GOT3 (cell line): ENCODE measurements at regions not wholly inside any gene's neighbourhood (a gene's known extent, or its start where the extent isn't known, plus 50 kb on each side); places are given as distances from the start of the nearest gene placed in this dataset.
"Not testable (repeated sequence)": the region's sequence is repeated elsewhere in the genome, so short reads cannot be mapped to it uniquely, and the experiment has no call there.

Experiments
- DNase-seq: peaks from one replicate; lab custom pipeline; 2025; ENCODE audit warnings: mixed read lengths; lab: John Stamatoyannopoulos, UW

DNA sequence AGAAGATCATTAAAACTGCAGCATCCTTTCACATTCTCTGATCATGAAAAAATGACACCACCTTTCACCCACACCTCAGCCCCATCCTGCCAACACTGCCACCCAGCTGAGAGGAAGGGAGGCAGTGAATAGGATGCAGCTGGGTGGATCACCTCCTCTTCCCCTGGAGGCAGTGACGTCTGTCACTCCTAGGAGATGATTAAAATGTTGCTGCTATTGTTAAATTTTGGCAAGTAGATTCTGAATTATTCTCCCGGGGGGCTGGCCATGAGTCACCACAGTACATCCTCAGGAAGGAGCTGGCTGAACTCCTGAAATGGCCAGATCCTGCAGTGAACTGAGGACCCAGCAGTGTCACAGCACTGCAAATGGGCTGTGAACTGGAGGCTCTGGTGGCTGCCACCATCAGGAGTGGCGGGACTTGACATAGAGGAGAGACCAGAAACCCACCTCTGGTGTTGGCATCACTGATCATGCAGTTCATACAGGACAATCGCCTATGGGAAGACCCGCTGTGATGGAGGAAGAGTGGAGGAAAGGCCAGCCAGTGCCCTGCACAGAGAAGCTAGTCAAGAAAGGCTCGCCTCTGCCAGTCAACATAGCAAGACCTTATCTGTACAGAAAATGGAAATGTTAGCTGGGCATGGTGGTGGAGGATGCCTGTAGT is 199.1 kb downstream of the FAM43A start:
- no peak for DNase-seq

DNA sequence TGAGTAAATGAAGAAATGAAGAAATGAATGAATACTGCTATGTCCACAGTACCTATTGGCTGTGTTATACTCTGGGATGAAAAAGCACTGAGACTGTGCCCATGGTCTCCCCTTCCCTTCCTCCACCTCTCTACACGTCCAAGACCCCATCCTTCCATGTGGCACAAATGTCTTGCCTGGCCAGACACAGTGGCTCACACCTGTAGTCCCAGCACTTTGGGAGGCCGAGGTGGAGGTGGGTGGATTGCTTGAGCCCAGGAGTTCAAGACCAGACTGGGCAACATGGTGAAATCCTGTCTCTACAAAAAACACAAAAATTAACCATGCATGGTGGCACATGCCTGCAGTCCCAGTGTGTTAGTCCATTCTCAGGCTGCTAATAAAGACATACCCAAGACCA is 200.1 kb downstream of the FAM43A start:
- no peak for DNase-seq

GRCh38 chr3:194886836-194887235 is 201.2 kb downstream of the FAM43A start:
- DNase-seq: no peak

DNA sequence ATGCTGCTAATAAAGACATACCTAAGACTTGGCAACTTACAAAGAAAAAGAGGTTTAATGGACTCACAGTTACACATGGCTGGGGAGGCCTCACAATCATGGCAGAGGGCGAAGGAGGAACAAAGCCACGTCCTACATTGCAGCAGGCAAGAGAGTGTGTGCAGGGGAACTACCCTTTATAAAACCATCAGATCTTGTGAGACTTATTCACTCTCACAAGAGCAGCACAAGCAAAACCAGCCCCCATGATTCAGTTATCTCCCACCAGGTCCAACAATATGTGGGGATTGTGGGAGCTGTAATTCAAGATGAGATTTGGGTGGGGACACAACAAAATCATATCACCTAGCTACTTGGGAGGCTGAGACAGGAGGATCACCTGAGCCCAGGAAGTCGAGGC is 202.4 kb downstream of the FAM43A start:
- DNase-seq: not testable (repeated sequence)

DNA sequence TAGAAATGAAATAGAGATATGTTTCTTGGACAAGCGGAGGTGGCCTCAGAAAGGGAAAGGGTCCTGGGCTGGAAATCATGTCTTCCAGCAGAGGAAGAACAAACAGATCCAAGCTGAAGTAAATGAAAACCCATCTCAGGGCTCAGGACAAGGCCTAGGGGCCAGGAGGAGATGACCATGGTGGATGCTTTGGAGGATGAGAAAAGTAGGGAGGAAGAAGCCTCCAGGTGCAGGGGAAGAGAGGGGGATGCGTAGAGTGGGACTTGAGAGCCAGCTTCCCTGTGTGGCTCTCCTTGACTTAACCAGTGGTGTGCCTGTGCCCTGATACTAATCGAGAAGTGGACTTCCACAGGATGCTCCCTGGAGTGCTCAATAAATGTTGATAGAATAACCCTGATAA is 203.2 kb downstream of the FAM43A start:
- no peak for DNase-seq

DNA sequence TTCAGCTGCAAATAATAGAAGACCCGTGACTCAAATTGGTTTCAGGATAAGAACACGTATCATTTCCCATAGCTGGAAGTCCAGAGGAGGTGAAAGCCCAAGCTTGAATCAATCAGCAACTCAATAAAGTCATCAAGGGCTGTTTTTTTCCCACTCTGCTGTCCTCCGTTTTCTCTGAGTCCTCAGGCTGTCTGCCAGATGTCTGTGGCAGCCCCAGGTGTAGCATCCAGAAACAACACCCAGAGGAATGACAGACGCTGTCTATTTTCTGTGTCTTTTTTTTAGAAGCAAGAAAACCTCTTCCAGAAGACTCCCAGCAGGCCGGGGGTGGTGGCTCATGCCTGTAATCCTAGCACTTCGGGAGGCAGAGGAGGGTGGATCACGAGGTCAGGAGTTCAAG is 204.4 kb downstream of the FAM43A start:
- DNase-seq: no peak

- no peak for DNase-seq
These were observed 207.7 kb downstream of the FAM43A start for GRCh38 chr3:194893121-194893987.

- no peak for DNase-seq
These were observed 208.9 kb downstream of the FAM43A start for GRCh38 chr3:194894538-194894937.

- DNase-seq: no peak
These were observed 215.3 kb downstream of the FAM43A start for GRCh38 chr3:194900854-194901522.

DNA sequence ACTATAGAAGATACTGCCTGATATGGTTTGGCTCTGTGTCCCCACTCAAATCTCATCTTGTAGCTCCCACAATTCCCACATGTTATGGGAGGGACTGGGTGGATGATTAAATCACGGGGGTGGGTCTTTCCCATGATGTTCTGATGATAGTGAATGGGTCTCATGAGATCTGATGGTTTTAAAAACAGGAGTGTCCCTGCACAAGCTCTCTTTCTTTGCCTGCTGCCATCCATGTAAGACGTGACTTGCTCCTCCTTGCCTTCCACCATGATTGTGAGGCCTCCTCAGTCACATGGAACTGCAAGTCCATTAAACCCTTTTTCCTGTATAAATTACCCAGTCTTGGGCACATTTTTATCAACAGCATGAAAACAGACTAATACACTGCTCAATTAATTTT is 217.8 kb downstream of the FAM43A start:
- not testable (repeated sequence) for DNase-seq

- DNase-seq: not testable (repeated sequence)
These were observed 219.3 kb downstream of the FAM43A start for GRCh38 chr3:194904999-194905398.

DNA sequence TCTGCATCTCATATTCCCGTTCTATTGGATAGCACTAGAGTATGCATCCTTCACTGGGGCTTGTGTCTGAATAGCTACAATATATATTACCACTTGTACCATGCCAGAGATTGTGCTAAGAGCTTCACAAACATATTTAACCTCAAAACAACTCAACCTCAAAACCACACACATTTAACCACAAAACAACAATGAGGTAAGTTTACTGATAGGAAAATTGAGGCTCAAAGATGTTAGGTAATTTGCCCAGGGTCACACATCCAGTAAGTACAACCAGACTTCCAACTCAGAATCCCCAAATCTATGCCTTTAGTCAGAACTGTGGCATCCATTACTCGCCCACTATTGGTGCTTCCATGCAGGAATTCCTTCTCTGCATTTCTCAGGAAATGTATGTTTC is 220.0 kb downstream of the FAM43A start:
- no peak for DNase-seq

GRCh38 chr3:194906229-194906629 is 220.5 kb downstream of the FAM43A start:
- no peak for DNase-seq

GRCh38 chr3:194906970-194907629 is 221.4 kb downstream of the FAM43A start:
- no peak for DNase-seq

DNA sequence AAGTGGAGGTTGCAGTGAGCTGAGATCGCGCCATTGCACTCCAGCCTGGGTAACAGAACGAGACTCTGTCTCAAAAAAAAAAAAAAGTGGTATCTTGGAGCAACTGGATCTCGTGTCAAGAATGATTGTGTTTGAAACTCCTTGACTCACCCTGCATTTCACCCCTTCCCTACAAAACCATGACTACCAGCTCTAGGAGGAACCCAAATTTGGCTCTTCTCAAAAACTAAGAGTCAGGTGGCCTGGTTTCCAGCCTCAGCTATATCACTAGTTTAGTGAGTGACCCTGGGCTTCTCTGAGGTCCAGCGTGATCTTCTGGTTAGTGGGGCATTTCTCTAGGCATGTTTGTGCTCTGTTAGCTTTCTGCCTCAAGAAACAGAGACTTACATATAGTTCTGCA is 222.1 kb downstream of the FAM43A start:
- DNase-seq: no peak

DNA sequence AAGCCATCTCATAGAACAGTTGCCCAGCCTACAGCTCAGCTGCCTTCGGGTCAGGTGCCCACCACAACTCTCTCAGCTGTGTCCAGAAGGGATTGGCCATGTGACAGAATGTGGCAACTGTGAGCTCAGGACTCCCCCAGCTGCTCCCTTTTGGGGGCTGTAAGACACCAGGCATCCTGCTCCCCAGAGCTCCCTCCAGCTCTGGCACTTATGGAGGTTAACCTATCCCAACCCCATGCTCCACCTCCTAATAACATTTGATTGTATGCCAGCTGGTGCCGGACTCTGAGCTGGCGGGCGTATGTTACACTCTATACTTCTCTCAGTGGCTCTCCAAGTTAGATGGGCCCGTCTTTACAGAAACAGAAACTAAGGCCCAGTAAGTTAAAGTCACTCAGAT is 222.8 kb downstream of the FAM43A start:
- DNase-seq: no peak

GRCh38 chr3:194908972-194909371 is 223.3 kb downstream of the FAM43A start:
- DNase-seq: no peak

GRCh38 chr3:194910414-194910984 is 224.8 kb downstream of the FAM43A start:
- DNase-seq: no peak

GRCh38 chr3:194913316-194913715 is 227.6 kb downstream of the FAM43A start:
- no peak for DNase-seq

- DNase-seq: not testable (repeated sequence)
These were observed 239.2 kb downstream of the FAM43A start for GRCh38 chr3:194924889-194925288.

DNA sequence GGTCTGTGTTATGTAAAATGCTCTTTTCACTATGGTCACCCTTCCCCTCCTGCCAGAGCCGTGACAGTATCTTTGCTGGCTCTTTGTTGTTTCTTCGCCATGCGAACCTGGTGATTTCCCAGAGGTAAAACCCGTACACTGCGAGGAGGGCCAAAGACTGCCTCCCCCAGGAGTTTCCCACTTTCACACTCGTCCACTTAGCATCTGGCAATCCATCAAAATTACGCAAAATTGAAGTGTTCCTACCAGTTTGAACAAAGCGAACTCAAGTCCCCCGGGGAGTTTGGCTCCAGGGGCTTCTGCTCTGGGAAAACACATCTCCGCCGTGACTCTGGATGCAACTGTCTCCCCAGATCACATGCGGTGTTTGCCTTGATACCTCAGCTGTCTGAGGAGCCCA is 239.9 kb downstream of the FAM43A start:
- no peak for DNase-seq

GRCh38 chr3:194928227-194928626 is 242.5 kb downstream of the FAM43A start:
- no peak for DNase-seq
